Activated CD8-positive, alpha-beta memory T cell treated with anti-CD3 and anti-CD28 coated beads, Interleukin-2, amount 50 U/mL, for 1 hour (primary cell): ENCODE measurements at regions not wholly inside any gene's neighbourhood (a gene's known extent, or its start where the extent isn't known, plus 50 kb on each side); places are given as distances from the start of the nearest gene placed in this dataset.
"Not testable (repeated sequence)": the region's sequence is repeated elsewhere in the genome, so short reads cannot be mapped to it uniquely, and the experiment has no call there.

Experiments used
- DNase-seq: peaks from one replicate; pipeline ENCODE4 v3.0.0-alpha.2; 2020; ENCODE audit errors: extremely low read depth

DNA sequence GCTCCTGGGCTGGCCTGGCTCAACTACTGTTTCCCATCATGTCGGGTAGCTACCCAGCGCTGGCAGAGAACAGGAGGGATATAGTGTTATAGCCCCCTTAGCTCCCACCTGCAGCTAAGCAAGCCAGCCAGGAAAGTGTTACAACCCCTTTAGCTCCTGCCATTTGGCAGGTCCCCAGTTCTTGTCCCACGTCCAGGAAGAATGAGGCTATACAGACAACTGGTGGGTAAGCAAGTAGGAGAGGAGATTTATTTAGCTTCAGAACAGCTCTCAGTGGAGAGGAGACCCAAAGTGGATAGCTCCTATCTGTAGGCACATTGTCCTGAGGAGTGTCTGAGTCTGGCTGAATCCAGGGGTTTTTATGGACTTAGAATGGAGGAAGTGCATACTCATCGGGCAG lies 741.1 kb upstream of the B3GALT2 start:
- DNase-seq, result no peak

DNA sequence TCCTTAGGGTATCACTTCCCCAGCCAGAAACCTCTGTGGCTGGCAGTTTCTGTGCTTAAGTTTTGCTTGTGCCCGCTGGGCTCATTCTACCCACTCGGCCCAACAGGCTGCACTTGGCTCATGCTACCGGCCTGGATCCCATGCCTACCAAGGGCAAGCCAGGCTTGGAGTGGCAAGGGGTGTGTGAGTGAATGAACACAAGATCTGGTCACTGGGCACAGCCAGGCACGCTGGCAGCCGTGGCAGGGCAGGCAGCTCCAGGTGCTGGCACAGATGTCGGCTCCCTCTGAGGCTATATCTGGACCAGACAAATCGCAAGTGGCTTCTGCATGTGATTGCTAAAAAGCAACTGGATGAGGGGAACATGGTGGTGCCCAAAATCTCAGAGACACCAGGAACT lies 740.5 kb upstream of the B3GALT2 start:
- DNase-seq, result no peak

GRCh38 chr1:193919827-193920226 lies 733.4 kb upstream of the B3GALT2 start:
- no peak for DNase-seq

GRCh38 chr1:193916452-193916851 lies 730.0 kb upstream of the B3GALT2 start:
- no peak for DNase-seq

DNA sequence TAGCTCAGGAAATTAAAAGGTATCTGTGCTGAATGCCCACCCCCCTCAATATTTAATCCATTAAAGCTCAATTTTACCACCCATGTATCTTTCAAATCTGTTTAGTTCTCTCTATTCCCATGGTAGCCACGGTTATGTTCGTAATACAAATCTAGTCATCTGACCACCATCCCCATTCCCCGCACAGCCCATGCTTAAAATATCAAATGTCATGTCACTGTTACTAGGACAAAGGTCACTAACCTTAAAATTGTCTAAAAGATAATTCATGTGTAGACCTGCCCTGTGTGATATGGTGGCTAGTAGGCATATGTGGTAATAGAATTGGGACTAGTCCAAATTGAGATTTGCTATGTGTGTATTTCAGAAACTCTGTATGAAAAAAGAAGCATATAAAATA lies 728.5 kb upstream of the B3GALT2 start:
- DNase-seq, result no peak

DNA sequence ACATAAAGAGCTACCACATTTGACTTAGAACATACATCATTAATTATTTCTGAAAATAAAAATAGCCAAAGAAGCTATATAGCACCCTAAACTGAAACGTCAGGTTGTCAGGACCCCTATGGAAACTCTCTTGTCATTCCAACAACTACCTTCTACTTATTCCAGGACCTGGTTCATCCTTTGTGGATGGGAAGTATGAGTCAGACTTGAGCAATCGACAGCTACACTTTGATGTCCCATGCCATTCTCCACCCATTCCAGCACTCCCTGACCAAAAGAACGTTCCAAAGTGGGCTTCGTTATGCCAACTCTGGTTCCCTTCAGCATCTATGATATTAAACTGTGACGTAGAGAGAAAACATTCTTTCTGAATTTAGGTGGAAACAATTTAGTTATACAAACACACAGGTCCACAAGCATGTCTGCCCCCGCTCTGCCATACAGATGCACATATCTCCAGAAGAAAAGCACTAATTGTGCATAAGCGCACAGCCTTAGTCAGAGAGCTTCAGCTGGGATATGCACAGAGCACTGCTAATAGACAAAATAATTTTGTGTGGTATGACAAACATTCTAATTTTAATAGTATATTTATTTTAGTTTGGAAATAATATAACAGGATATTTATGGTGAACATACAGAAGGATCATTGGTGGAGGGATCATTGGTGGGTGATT lies 723.1 kb upstream of the B3GALT2 start:
- no peak for DNase-seq

DNA sequence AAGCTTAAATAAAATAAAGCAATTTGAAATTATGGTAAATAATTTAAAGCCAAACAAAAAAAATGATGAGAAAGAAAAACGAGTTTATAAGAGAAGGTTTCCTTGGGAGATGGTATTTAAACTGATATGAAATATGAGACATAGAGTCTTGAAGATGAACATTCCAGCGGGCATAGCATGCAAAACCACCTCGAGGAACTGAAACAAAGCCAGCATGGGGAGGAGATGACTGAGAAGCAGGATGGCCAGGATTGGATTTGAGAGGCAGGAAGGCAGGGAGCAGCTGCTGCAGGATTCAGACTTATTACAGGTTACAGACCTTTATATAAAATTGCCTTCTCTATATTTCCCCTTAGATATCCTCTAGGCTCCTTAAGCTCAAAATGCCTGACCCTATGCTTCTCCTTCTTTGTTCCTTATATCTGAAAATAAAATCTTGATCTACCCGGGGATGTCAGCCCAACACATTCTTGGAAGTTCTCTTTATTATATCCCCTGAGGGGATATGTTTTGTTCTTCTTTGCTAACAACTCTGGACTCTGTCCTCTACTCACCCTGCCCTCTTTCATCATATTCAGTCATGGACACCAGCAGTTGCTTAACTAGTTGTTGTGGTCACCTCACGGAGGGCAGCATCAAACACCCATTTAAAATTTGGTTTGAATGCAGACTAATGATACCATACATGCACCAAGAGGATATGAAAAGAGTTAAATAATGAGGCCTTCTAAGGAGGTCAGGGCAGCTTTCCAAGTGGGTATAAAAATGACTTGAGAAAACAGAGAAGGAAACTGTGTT lies 719.1 kb upstream of the B3GALT2 start:
- DNase-seq, result no peak

GRCh38 chr1:193891788-193892187 lies 705.4 kb upstream of the B3GALT2 start:
- DNase-seq, result no peak

DNA sequence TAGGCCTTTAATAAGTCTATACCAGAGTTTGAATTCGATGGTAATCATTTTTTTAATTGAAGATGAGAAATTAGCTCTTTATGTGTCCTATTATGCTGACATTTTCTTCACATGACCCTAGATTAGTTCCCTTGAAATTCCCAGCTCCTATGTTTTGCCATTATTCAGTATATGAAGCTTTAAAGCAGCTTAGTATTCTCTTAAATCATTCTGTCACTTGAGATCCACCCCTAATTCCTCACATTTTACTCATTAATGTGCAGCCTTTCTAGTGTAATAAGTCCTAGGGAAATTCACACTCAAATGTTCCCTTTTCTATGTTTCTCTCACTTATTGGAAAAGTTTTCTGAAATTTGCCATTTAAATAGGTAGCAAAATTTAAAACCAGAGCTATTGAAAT lies 704.5 kb upstream of the B3GALT2 start:
- DNase-seq, result no peak

DNA sequence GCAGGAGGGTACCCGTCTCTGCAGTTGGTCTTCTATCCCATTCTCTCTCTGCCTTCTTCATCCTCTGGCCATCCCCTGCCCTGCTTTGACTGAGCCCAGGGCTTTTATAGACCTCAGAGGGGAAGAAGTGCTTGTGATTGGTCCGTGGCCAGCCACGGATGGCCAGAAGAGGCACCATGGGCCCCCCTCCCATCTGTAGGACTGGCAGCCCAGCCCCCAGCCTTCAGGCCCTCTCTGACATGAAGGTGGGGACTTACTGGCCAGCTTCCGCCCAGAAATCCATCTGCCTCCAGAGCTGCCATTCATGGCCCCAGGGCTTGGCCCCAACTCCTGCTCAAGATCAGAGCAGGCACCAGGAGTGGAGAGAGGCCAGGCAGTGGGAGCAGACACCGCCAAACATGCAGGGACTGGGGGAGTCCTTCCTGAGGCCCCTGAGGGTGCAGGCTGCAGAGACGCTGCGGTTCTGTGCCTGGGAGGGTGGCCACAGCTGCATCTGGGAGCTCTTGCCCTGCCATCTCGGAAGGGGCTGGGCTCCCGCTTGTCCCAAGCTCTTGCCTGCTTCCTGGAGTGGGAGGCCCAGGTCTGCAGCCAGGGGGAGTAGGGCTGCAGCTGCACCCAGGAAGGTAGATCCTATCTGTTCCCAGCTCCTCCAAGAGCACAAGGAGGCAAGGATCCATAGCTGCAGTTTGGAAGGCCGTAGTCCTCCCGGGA lies 698.6 kb upstream of the B3GALT2 start:
- no peak for DNase-seq

DNA sequence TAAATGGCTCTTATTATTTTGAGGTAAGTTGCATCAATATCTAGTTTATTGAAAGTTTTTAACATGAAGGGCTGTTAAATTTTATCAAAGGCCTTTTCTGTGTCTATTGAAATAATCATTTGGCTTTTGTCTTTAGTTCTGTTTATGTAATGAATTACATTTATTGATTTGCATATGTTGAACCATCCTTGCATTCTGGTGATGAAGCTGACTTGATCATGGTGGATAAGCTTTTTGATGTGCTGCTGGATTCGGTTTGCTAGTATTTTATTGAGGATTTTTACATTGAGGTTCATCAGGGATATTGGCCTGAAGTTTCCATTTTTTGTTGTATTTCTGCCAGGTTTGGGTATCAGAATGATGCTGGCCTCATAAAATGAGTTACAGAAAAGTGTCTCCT lies 691.5 kb upstream of the B3GALT2 start:
- DNase-seq, result not testable (repeated sequence)

DNA sequence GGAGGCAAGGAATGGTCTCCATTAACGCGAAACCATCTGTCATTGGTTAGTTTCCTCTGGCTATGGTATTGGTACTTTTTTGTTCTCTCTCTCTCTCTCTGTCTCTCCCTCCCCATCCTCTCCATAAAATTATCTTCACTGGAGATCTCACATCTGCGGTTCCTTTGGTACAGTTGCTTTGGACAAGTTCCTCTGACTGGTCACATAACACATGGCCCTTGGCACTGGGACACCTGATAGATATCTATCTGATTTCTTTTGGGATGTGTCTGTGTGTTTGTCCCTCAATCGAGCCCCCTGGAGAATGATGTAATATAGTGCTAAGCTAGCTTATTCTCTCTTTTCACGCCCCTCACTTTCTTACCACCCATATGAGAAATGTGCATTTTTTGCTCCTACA lies 682.0 kb upstream of the B3GALT2 start:
- no peak for DNase-seq

DNA sequence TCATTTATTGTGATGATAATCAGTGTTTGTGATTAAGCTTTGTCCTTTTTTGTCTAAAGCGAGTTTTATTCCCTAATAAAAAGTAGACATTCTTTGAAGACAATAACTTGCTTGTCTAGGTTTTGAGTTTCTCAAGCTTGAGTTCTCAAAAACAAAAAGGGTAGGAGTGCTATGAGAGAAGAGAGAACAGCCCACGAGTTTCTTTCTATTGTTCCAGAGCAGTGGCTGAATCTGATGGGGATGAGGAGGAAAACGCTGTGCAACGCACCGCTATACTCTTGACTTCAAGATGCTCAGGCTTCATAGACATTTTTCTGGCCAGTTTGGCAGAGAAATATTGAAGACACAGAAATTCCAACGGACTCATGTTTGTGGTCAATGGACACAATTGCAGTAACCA lies 669.8 kb upstream of the B3GALT2 start:
- no peak for DNase-seq

- DNase-seq, result no peak
Observed at GRCh38 chr1:193850745-193851144, 664.3 kb upstream of the B3GALT2 start.

- no peak for DNase-seq
Observed at GRCh38 chr1:193846876-193847604, 660.6 kb upstream of the B3GALT2 start.

- DNase-seq, result no peak
Observed at GRCh38 chr1:193846411-193846810, 660.0 kb upstream of the B3GALT2 start.

GRCh38 chr1:193841857-193842256 lies 655.4 kb upstream of the B3GALT2 start:
- DNase-seq, result no peak

- no peak for DNase-seq
Observed at GRCh38 chr1:193831465-193831864, 645.1 kb upstream of the B3GALT2 start.

DNA sequence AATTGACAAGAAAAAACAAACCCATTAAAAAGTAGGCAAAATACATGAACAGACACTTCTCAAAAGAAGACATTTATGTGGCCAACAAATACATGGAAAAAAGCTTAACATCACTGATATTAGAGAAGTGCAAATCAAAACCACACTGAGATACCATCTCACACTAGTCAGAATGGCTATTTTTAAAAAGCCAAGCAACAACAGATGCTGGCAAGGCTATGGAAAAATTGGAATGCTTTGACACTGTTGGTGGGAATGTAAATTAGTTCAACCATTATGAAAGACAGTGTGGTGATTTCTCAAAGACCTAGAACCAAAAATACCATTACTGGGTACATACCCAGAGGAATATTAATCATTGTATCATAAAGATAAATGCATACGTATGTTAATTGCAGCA lies 641.1 kb upstream of the B3GALT2 start:
- DNase-seq, result no peak

GRCh38 chr1:193819376-193819775 lies 633.0 kb upstream of the B3GALT2 start:
- DNase-seq, result no peak

DNA sequence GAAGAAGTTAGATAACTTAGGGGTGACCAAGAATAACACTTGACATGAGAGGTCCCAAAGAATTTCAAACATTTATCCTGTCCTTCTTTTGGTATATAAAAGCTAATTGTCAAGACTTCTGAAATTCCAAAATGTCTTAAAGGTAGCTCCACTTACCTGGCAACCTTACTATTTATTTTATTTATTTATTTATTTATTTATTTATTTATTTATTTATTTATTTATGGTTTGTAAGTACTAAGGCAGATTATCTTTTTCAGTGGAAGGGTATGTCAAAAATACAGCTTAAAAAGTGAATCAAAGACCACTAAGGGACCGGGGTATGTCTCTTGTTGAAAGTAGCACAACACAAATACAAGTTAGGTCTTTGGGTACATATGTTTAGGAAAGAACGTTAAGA lies 620.8 kb upstream of the B3GALT2 start:
- DNase-seq, result no peak
